ENCODE measurements at regions not wholly inside any gene's neighbourhood (a gene's known extent, or its start where the extent isn't known, plus 50 kb on each side); places are given as distances from the start of the nearest gene placed in this dataset.

DNA sequence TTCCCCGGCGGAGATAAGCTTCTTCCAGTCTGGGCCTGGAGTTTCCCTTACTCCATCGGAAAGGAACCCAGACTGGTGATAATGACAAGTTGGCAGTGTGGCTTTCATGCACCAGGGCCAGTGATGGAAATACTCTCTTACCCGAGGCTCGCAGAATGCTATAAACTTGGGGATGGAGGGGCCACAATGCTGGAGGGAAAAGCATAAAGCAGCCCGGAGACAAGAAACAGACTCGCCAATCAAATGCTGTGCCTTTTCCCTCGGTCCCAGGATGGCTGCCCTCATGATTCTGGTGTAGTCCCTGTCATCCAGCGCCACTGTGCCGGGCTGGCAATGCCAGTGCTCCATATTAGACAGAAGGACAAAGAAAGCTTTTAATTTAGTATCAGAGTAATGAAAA is 325.6 kb downstream of the THBS2 start:
- Histone ChIP-seq H4K20me1 (ENCODE audit: insufficient read depth, low read length) (no peaks in the 10 kb centered on the region), H2AFZ (ENCODE audit: low read depth, low read length) (no peak overlapping the region), H3K27ac (ENCODE audit: low read length) (no peak overlapping the region), H3K79me2 (ENCODE audit: insufficient read depth, low read length) (no peaks in the 10 kb centered on the region), H3K9ac (ENCODE audit: low read depth, low read length) (no peak overlapping the region), H3K9me3 (ENCODE audit: insufficient read depth, low read length, severe bottlenecking) (peaks cover 14% of the 10 kb centered on the region), H3K36me3 (ENCODE audit: insufficient read depth, low read length) (no peaks in the 10 kb centered on the region), H3K27me3 (ENCODE audit: insufficient read depth, low read length, poor library complexity) (no peaks in the 10 kb centered on the region), H3K4me2 (ENCODE audit: insufficient read depth, low read length) (no peak overlapping the region), H3K4me1 (ENCODE audit: insufficient read depth, low read length) (no peaks in the 10 kb centered on the region), H3K4me3 (ENCODE audit: low read depth in 1 of 2, low read length in 2 of 2) (no peak overlapping the region)
- no peak for DNase-seq
- no peak for ATAC-seq (ENCODE audit: insufficient read depth, low read depth)
- no peak for TF ChIP-seq EZH2 (IDR thresholded peaks at IDR 0.05; ENCODE audit: borderline replicate concordance, low read depth, low read length, severe bottlenecking)
- TF ChIP-seq, protein P1, sequence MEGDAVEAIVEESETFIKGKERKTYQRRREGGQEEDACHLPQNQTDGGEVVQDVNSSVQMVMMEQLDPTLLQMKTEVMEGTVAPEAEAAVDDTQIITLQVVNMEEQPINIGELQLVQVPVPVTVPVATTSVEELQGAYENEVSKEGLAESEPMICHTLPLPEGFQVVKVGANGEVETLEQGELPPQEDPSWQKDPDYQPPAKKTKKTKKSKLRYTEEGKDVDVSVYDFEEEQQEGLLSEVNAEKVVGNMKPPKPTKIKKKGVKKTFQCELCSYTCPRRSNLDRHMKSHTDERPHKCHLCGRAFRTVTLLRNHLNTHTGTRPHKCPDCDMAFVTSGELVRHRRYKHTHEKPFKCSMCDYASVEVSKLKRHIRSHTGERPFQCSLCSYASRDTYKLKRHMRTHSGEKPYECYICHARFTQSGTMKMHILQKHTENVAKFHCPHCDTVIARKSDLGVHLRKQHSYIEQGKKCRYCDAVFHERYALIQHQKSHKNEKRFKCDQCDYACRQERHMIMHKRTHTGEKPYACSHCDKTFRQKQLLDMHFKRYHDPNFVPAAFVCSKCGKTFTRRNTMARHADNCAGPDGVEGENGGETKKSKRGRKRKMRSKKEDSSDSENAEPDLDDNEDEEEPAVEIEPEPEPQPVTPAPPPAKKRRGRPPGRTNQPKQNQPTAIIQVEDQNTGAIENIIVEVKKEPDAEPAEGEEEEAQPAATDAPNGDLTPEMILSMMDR (IDR thresholded peaks at IDR 0.05; ENCODE audit: borderline replicate concordance, extremely low read depth, low read length, poor library complexity, severe bottlenecking): no peak

GRCh38 chr6:168927026-168927425 is 326.6 kb downstream of the THBS2 start:
- Histone ChIP-seq H3K4me1 (ENCODE audit: insufficient read depth, low read length) (no peaks in the 10 kb centered on the region), H3K36me3 (ENCODE audit: insufficient read depth, low read length) (no peaks in the 10 kb centered on the region), H3K27me3 (ENCODE audit: insufficient read depth, low read length, poor library complexity) (no peaks in the 10 kb centered on the region), H3K9me3 (ENCODE audit: insufficient read depth, low read length, severe bottlenecking) (peaks cover 6% of the 10 kb centered on the region), H2AFZ (ENCODE audit: low read depth, low read length) (no peak overlapping the region), H3K9ac (ENCODE audit: low read depth, low read length) (no peak overlapping the region), H3K79me2 (ENCODE audit: insufficient read depth, low read length) (no peaks in the 10 kb centered on the region), H4K20me1 (ENCODE audit: insufficient read depth, low read length) (no peaks in the 10 kb centered on the region), H3K4me2 (ENCODE audit: insufficient read depth, low read length) (no peak overlapping the region), H3K4me3 (ENCODE audit: low read depth in 1 of 2, low read length in 2 of 2) (no peak overlapping the region), H3K27ac (ENCODE audit: low read length) (no peak overlapping the region)
- no peak for TF ChIP-seq EZH2 (IDR thresholded peaks at IDR 0.05; ENCODE audit: borderline replicate concordance, low read depth, low read length, severe bottlenecking)
- TF ChIP-seq, protein P1 (IDR thresholded peaks at IDR 0.05; ENCODE audit: borderline replicate concordance, extremely low read depth, low read length, poor library complexity, severe bottlenecking): no peak
- no peak for DNase-seq
- no peak for ATAC-seq (ENCODE audit: insufficient read depth, low read depth)

GRCh38 chr6:168926306-168926705 is 327.3 kb downstream of the THBS2 start:
- H3K27me3 ChIP-seq (ENCODE audit: insufficient read depth, low read length, poor library complexity): no peaks in the 10 kb centered on the region
- no peaks in the 10 kb centered on the region for H3K4me1 ChIP-seq (ENCODE audit: insufficient read depth, low read length)
- no peak for DNase-seq
- ATAC-seq (ENCODE audit: insufficient read depth, low read depth): no peak
- H3K79me2 ChIP-seq (ENCODE audit: insufficient read depth, low read length): no peaks in the 10 kb centered on the region
- H3K9ac ChIP-seq (ENCODE audit: low read depth, low read length): no peak overlapping the region
- H3K9me3 ChIP-seq (ENCODE audit: insufficient read depth, low read length, severe bottlenecking): peaks cover 5% of the 10 kb centered on the region
- no peak overlapping the region for H3K27ac ChIP-seq (ENCODE audit: low read length)
- no peak overlapping the region for H3K4me2 ChIP-seq (ENCODE audit: insufficient read depth, low read length)
- H4K20me1 ChIP-seq (ENCODE audit: insufficient read depth, low read length): no peaks in the 10 kb centered on the region
- no peaks in the 10 kb centered on the region for H3K36me3 ChIP-seq (ENCODE audit: insufficient read depth, low read length)
- TF ChIP-seq, protein P1 (IDR thresholded peaks at IDR 0.05; ENCODE audit: borderline replicate concordance, extremely low read depth, low read length, poor library complexity, severe bottlenecking): no peak
- H3K4me3 ChIP-seq (ENCODE audit: low read depth in 1 of 2, low read length in 2 of 2): no peak overlapping the region
- no peak overlapping the region for H2AFZ ChIP-seq (ENCODE audit: low read depth, low read length)

- no peaks in the 10 kb centered on the region for H3K4me1 ChIP-seq (ENCODE audit: insufficient read depth, low read length)
- no peaks in the 10 kb centered on the region for H3K27me3 ChIP-seq (ENCODE audit: insufficient read depth, low read length, poor library complexity)
- DNase-seq (no peak), ATAC-seq (ENCODE audit: insufficient read depth, low read depth) (no peak)
- H4K20me1 ChIP-seq (ENCODE audit: insufficient read depth, low read length): no peaks in the 10 kb centered on the region
- TF ChIP-seq, protein P1 (IDR thresholded peaks at IDR 0.05; ENCODE audit: borderline replicate concordance, extremely low read depth, low read length, poor library complexity, severe bottlenecking): no peak
- no peak for TF ChIP-seq EZH2 (IDR thresholded peaks at IDR 0.05; ENCODE audit: borderline replicate concordance, low read depth, low read length, severe bottlenecking)
- H3K9ac ChIP-seq (ENCODE audit: low read depth, low read length): no peak overlapping the region
- no peaks in the 10 kb centered on the region for H3K36me3 ChIP-seq (ENCODE audit: insufficient read depth, low read length)
- H3K9me3 ChIP-seq (ENCODE audit: insufficient read depth, low read length, severe bottlenecking): peaks cover 5% of the 10 kb centered on the region
- no peak overlapping the region for H3K4me2 ChIP-seq (ENCODE audit: insufficient read depth, low read length)
- no peak overlapping the region for H3K27ac ChIP-seq (ENCODE audit: low read length)
- no peak overlapping the region for H3K4me3 ChIP-seq (ENCODE audit: low read depth in 1 of 2, low read length in 2 of 2)
- no peak overlapping the region for H2AFZ ChIP-seq (ENCODE audit: low read depth, low read length)
- no peaks in the 10 kb centered on the region for H3K79me2 ChIP-seq (ENCODE audit: insufficient read depth, low read length)
Measured at GRCh38 chr6:168925671-168926070, 328.0 kb downstream of the THBS2 start.
